HG03280 (cell line): ENCODE measurements at regions not wholly inside any gene's neighbourhood (a gene's known extent, or its start where the extent isn't known, plus 50 kb on each side); places are given as distances from the start of the nearest gene placed in this dataset.
"Not testable (repeated sequence)": the region's sequence is repeated elsewhere in the genome, so short reads cannot be mapped to it uniquely, and the experiment has no call there.

Source experiments
- ATAC-seq: cut with Tn5 transposase; IDR thresholded peaks from one replicate; pipeline ENCODE4 v1.9.1; 2021; ENCODE audit warnings: mild to moderate bottlenecking, moderate library complexity; ENCODE audit not compliant: unreplicated experiment

DNA sequence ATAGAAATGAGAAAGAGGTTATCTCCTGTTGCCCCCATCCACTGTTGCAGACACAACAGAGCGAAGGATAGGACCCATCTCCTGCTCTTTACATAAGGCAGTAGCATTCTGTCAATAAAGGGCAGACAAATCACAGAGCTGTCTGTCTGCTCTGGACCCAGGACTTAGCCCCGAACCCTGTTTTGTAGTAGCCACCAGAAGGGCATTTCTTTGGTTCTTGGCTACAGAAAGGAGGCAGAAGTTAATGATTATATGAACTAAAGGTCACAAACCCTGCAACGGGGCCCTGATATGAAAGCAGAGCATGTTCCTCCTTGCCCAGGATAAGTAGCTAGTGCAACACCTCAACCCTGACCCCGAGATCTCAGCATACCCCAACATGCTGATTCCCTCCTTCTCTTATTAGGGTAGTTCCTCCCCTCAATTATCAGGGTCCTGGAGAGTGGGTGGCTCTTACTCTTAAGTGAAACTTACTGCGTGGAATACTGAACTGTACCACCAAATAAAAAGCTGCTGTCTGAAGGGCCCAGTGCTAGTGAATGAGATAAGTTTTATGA, 680.4 kb upstream of the SPRY2 start:
- no peak for ATAC-seq

DNA sequence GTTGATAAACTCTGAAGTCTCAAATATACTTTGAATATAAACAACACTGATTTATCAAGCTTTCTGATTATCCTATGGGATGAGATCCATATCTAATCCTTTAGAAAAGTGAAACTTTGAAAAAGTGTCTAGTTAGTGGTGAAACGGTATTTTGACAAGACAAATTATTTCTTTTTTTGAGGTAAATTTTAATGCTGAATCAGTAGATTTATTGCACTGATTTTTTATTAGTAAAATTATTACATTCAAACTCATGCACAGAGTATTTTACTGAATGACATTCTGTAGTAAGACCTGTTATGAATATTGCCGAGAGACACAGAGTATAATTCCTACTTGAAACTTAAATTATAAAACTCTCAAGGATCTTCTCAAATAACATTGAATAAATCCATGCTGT, 679.1 kb upstream of the SPRY2 start:
- ATAC-seq: no peak

DNA sequence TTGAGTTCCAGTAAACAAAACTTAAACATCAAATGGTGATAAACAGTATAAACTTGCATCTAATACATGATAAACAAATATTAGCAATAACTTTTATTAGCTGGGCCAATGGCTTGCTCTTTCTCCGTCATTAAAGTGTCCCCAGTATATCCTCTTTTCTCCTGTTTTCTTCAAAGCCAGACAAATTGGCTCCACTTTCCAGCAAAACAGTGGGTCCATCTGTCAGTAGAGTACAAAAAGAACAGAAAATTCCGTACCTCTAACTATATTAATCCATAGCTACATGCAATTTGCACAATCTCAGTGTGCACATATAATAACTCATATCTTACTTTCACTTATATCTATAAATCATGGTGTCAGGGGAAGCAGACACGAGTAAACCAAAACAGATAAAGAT, 678.0 kb upstream of the SPRY2 start:
- no peak for ATAC-seq

DNA sequence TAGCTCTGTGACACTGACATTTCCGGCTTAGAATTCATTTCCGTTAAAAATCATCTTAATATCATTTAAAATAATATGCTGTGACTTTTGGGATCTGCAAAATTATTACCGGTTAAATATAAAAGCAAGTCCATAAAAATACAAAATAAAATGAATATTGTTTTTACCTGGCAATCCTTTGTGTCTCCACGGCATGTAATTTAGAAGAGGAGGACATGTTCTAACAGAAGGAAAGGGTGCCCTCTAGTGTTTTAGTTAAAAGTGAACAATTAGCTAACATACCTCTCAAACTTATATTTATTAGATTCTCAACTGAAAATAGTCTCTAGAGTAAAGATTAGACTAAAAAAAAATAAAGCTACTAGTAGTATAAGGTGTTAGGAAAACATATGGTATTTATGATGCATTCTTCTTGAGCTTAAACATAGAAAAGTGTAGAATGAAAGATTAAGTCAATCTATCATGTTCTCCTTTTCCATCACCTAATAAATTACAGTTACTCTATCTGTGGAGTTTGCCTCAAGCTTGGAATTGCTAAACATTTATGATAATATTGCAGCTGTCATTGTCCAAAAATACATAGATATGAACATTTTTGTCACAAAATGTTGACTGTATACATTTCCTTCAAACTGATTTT, 676.7 kb upstream of the SPRY2 start:
- ATAC-seq: no peak

DNA sequence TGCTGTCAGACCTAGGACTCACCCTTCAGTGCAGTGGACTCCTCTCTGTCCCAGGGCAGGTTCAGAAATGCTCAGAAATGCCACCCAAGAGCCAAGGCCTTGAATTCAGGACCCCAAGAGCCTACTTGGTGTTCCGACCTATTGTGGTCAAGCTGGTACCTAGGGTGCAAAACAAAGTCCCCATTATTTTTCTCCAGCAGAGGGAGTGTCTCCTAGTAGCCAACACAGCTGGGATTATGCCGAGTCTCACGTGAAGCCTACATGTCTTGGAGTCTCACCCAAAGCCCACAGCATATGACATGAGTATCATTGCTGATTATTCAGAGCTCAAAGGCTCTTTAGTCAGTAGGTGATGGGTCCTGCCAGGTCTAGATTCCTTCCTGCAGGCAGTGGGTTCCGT, 671.1 kb upstream of the SPRY2 start:
- no peak for ATAC-seq

GRCh38 chr13:81001828-81002385, 661.0 kb upstream of the SPRY2 start:
- ATAC-seq: no peak

GRCh38 chr13:80998603-80999002, 657.7 kb upstream of the SPRY2 start:
- not testable (repeated sequence) for ATAC-seq

DNA sequence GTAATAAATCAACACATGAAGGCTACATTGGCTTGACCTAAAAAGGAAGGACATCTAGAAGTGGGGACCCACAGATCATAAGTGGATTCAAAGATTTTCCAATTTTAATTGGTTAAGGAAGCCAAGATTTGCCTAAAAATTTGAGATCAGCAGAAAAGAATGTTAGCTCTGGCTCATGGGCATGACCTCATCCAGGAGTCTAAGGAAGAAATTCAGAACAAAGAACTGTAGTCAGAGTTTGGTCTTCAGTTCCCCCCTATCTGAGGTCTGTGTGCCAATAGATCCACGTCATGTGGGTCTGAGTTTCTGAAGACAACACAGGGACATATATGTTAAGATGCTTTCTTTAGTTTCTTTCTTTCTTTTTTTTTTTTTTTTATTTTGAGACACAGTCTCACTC, 648.8 kb upstream of the SPRY2 start:
- no peak for ATAC-seq

DNA sequence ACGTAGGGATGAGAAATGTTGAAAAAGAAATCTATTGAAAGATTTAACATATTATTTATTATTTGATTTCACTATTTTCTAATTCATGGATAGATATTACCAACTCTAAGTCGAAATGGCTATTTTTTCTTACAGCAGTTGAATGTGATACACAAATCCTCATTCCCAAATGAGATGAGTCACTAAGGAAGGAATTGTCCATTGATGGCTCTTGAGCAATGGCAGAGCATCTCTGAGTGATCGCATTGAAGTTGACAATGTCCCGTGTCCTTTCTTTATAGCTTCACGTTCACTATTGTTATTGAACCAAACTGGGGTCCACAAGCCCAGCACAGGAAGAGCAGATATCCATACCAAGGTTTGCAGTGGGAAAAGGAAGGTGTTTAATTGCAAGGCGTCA, 648.3 kb upstream of the SPRY2 start:
- ATAC-seq: no peak

DNA sequence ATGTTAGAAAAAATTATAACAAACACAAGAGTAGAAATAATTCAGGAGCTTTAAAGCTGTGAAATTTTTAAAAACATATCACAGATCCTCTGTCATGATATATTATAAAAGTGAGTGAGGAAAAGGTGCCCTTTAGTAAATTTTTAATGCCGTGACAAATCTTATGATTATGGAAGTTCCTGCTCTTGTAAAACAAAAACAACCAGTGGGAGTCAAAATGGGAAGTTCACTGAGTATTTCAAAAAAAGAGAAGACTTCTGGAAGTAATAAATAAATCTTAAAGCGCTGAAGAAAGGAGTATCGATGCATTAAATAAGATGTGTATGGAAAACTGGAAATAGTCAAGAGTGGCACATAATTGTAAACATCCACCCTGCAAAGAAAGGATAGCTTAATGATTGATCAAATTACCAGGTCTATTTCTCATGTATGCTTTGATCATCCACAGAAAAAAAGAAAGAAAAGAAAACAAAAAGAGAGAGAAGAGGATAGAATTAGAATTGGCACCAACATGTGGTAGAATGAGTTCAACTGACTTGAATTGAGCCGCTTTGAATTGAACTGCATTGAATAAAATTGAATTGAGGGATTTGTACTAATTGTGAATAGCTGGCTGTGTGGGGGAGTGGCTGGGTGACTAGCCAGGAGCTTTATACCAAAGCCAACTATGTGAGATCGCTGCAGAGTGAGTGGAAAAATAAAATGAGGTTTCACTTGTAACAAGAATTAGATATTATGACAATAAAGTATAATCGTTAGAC, 647.6 kb upstream of the SPRY2 start:
- ATAC-seq: no peak

GRCh38 chr13:80979035-80979641, 638.2 kb upstream of the SPRY2 start:
- peak; percentile 86 for ATAC-seq

GRCh38 chr13:80977168-80977567, 636.2 kb upstream of the SPRY2 start:
- no peak for ATAC-seq

GRCh38 chr13:80975903-80976302, 635.0 kb upstream of the SPRY2 start:
- ATAC-seq: no peak

GRCh38 chr13:80973721-80974120, 632.8 kb upstream of the SPRY2 start:
- no peak for ATAC-seq

DNA sequence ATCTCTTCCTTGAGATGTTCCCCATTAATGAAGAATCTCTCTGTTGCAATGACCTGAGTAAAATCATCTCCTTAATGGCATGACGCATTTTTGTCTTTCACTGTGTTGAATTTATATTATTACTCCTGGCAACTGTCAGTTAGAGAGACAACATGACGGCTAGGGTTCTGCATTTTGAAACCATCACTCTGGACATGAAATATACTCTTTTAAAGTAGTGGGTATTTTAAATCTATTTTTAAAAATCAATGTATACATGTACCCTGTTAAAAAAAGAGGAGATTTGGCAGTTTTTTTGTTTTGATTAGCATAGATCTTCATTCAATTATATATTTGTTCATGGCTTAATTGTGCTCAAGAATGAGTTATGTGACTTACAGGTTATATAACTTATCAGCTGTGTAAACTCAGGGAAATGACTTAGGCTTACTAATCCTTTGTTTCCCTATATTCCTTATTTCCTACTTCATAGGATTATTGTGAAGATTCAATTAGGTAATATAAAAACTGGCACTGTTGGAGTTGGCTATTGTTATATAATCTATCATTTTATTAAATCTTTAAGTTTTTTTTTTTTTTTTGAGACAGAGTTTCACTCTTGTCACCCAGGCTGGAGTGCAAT, 632.0 kb upstream of the SPRY2 start:
- ATAC-seq: no peak

DNA sequence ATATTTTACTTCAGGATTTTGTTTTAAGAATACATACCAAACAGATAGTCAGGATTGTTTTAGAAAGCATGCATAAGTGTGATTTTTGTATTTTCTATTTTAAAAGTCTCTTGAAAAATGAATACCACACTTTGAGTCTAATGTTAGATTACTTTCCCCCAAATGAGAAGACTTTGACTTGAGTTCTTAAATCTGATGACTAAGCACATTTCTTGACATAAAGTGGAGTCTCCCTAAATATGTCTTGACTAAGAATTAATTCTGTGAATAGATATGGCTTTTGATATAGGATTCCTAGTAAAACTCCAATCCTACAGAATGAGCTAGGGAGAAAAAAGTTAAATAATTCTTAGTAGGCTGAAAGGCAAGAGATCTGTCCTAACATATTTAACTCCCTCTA, 624.2 kb upstream of the SPRY2 start:
- ATAC-seq: no peak

GRCh38 chr13:80962855-80963254, 621.9 kb upstream of the SPRY2 start:
- no peak for ATAC-seq

- no peak for ATAC-seq
These were observed 621.2 kb upstream of the SPRY2 start for GRCh38 chr13:80962173-80962572.

GRCh38 chr13:80957019-80957655, 616.2 kb upstream of the SPRY2 start:
- no peak for ATAC-seq

GRCh38 chr13:80955501-80955900, 614.6 kb upstream of the SPRY2 start:
- ATAC-seq: no peak

GRCh38 chr13:80952158-80952557, 611.2 kb upstream of the SPRY2 start:
- ATAC-seq: no peak
